ENCODE measurements at regions not wholly inside any gene's neighbourhood (a gene's known extent, or its start where the extent isn't known, plus 50 kb on each side); places are given as distances from the start of the nearest gene placed in this dataset.
"Not testable (repeated sequence)": the region's sequence is repeated elsewhere in the genome, so short reads cannot be mapped to it uniquely, and the experiment has no call there.

DNA sequence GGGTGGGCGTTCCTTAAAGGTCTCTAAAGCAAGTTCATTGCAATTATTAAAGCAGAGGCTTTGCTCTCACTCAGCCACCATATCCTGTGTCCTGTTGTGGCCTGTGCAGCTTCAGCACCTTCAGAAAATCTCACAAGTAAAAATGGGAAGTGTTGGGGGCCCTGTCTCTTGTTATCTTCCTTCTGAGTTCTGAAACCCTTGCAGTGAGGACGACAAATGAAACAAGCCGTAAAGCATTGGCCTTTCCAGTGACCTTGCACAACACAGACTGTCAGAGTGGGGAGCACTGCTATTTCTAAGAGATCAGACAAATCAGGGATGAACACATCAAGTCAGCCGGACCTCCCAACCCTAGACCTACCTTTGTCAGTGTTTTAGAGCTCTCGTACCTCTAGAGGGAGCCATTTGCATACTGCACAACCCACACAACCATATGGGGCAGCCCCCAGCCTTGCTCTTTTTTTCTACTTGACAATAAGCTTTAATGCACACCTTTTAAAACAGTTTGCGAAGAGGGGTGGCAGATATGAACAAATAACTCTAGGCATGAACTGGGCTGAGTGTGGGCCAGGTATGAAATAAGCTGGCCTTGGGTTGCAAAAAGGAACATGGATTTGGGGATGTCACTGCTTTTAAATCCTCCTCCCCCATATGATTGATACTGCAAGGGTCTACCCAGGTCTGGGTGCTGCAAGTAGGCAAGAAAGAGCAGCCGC is 89.8 kb downstream of the KATNIP start:
- no peak for DNase-seq

DNA sequence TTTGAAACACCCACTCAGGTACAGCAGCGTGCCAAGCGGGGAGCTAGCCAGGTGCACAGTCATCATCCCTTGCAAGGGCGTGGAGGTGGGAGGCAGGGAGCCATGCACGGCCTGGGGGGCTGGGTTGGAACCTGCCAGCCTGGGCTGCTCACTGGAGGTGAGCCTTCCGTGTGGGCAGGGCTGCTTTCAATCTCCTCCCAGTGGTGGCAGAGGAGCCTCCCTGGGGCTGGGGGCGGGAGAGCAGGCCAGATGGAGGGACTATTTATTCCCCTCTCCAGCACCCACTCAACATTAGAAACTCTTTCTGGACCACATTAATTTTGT is 90.3 kb downstream of the KATNIP start:
- DNase-seq, result no peak

DNA sequence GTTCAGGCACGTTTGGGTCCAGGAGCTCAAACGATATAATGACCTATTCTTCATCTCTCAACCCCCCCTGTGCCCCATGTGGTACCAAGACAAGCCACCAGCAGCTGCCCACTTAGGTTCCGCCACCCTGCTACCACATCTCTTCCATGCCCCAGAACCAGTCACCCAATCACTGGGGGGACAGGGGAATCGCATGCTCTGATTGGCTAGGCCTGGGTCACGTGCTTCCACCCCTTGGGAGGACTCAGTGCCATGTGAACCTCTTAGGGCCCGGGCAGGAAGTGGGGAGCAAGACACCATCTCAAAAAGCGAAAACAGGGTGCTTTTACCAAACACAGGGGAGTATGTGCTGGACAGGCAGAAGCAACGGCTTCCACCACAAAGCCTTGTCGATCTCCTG is 91.3 kb downstream of the KATNIP start:
- DNase-seq, result no peak

DNA sequence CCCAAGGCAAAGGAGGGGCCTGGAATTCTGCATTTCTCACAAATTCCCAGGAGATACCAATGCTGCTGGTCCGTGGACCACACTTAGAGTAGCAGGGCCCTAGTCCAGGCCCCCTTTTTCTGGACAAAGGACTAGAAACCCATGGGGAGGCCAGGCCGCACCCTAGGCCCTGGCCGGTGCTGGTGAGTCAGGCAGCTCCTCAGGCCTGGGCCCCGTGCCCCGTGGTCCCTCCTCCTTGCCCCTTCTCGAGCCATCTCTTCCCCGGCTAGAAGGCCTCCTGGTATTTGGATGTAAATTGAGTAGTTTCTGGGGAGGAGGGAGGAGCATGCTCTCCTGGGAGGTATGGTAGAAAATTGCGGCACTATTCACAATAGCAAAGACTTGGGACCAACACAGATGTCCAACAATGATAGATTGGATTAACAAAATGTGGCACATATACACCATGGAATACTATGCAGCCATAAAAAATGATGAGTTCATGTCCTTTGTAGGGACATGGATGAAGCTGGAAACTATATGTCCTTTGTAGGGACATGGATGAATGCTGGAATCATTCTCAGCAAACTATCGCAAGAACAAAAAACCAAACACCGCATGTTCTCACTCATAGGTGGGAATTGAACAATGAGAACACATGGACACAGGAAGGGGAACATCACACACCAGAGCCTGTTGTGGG is 91.9 kb downstream of the KATNIP start:
- not testable (repeated sequence) for DNase-seq

DNA sequence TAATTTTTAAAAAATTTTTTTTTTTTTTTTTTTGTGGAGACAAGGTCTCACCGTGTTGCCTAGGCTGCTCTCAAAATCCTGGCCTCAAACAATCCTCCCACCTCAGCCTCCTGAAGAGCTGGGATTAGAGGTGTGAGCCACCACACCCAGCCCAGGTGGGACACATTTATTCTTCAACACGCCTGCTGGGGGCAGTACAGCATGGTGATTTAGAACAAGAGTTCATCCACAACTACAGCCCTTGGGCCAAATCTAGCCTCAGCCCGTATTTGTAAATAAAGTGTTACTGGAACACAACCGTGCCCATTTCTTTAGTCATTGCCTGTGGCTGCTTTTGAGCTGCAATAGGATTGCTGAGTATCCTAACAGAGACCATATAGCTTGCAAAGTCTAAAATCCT is 92.8 kb downstream of the KATNIP start:
- DNase-seq, result no peak

DNA sequence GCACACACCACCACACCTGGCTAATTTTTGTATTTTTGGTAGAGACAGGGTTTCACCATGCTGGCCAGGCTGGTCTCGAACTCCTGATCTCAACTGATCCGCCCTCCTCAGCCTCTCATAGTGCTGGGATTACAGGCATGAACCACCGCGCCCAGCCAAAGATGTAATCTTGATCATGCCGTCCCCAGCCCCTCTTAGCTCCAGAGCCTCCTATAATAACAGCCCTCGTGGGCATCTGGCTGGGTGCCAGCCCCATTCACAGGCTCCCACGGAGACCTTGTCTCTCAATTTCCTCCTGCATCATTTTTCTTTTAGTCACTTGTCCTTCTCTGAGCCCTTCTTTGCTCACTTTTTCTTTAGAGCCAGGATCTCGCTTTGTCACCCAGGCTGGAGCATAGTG is 94.2 kb downstream of the KATNIP start:
- DNase-seq, result no peak

DNA sequence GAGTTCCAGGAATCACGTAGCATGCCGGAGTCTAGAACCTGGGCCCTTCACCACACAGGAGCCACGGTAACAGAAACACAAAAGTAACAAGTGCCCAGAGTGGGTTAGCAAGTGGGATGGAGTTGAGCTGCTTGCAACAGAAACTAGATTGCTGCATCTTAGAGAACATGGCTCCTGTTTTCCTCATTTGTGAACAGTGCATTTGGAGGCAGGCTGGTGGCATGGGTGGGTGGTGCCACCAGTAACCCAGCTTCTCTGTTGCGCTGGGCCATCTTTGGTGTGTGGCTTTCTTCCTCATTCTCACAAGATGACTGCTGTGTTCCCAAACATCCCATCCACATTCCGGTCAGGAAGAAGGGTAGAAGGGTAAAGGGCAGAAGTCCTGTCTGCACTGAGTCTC is 95.5 kb downstream of the KATNIP start:
- DNase-seq, result no peak

DNA sequence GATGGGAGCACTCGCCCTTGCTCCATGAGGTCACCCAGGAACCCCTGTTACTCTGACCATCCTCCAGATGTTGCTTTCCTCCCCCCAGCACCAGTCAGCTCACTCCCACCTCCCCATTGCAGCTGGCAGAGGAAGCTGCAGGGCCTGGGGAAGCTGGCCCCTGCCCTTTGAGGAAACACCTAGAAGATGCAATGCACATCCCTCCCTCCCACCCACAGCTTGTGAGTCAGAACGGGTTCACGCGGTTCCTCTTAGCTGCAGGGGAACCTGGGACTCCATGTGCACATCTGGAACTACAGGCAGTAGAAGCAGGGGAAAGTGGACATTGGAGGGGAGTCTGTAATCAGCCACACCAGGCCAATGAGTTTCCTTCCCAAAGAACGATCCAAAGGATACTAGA is 96.9 kb downstream of the KATNIP start:
- DNase-seq, result no peak

DNA sequence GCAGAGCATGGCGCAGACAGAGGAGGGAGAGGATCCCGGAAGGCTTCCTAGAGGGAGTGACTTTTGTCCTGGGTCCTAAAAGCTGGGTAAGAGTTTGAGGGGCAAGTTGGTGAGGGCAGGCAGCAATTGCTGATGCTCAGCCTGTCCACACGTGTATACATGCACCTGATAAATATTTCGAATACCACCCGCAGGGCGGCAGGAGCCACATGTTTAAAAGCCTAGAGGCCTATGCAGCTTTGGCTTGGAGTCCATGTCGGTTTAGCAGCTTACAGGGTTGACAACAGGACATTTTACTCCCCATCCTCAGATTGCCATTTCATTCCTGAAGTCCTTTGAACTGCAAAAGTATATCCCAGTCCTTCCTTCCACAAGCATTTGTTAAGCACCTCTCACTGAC is 99.1 kb downstream of the KATNIP start:
- no peak for DNase-seq

DNA sequence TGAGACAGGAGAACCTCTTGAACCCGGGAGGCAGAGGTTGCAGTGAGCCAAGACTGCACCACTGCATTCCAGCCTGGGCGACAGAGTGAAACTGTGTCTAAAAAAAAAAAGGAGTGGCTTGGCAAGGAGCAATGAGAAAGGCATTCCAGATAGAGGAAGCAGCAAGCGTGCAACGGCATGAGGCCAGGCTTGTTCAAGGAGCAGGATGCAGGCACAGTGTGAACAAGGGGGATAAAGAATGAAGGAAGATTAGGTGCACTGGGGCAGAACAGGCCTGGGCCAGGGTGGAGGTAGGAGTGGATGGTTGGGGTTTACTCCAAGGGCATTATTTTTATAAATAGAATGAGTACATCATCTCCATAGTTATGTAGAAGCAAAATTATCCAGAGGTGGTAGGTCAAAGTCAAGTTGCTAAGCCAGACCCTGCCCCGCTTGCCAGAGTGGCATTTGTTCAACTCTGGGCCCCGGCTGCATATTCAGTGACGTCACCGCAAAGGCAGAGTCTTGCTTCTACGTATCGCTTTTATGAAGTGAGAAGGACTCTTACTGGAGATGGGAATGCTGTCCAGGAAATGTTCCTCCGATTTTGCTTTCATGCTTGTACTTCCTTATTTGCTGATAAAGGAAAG is 100.2 kb downstream of the KATNIP start:
- DNase-seq, result no peak

DNA sequence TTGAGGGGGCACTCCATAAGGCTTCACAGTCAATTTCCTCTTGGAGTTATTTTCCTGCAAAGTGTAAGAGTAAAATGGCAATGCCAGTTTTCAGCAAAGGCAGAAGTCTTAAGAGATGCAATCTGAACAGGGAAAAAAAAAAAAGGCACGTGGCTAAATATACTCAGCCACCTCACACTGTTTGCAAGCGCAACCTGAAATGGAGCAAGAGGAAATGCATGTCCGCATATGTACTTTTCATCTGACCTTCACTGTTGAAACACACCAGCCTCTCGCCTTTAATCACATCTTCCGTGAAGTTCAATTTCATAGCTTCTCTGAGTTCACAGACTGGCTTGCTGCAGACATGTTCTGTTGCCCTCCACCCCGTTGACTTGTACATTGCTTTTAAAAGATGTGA is 101.4 kb downstream of the KATNIP start:
- DNase-seq, result no peak

DNA sequence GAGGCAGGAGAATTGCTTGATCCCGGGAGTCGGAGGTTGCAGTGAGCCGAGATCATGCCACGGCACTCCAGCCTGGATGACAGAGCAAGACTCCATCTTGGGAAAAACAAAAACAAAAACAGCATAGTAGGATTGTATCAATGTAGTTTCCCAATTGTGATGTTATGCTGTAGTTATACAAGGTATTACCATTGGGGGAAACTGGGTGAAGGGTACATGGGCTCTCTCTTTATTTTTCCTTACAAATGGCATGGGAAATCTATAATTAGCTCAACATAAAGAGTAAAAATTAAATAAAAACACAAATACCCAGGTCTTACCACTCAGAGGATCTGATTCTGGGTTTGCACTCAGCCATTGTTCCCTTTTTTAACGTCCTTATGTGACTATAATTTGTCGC is 107.9 kb downstream of the KATNIP start:
- DNase-seq, result no peak

DNA sequence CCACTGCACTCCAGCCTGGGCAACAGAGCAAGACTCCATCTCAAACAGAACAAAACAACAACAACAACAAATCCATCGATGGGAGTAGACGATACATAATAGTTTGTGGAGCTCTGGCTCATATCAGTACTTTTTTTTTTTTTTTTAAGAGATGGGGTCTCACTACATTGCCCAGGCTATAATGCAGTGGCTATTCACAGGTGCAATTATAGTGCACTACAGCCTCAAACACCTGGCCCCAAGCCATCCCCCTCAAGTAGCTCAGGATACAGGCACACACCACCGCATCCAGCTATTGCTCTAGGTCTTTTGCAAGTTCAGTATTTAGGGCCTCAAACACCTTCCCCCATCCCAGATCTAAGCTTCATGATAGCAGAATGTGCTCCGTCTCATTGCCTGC is 110.6 kb downstream of the KATNIP start:
- DNase-seq, result no peak

DNA sequence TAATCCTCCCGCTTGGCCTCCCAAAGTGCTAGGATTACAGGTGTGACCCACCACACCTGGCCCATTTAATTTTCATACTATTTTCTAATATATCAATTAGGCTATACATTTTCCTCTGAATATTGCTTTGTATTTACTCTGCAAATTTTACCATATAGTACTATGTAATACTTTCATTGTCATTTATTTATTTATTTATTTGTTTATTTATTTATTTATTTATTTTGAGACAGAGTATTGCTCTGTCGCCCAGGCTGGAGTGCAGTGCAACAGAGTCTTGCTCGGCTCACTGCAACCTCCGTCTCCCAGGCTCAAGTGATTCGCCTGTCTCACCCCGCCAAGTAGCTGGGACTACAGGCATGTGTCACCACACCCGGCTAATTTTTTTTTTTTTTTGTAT is 113.3 kb downstream of the KATNIP start:
- not testable (repeated sequence) for DNase-seq

DNA sequence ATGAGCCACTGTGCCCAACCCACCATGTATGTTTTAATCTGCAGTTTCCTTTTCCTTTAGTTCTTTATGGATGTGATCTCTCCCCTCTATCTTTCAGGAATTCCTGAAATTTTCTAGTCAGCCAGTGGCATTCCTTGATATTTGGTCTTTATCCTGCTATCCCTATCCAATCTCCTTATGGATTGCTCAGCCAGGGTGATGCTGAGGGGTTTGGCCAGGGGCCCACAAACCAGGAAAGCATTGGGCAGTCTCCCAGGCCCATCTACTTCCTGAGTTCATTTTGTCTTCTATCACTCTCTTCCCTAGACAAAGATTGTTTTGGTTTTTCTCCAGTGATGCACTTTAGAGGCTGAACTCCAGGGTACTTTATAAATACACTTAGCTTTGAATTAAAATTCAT is 115.9 kb downstream of the KATNIP start:
- DNase-seq, result no peak

DNA sequence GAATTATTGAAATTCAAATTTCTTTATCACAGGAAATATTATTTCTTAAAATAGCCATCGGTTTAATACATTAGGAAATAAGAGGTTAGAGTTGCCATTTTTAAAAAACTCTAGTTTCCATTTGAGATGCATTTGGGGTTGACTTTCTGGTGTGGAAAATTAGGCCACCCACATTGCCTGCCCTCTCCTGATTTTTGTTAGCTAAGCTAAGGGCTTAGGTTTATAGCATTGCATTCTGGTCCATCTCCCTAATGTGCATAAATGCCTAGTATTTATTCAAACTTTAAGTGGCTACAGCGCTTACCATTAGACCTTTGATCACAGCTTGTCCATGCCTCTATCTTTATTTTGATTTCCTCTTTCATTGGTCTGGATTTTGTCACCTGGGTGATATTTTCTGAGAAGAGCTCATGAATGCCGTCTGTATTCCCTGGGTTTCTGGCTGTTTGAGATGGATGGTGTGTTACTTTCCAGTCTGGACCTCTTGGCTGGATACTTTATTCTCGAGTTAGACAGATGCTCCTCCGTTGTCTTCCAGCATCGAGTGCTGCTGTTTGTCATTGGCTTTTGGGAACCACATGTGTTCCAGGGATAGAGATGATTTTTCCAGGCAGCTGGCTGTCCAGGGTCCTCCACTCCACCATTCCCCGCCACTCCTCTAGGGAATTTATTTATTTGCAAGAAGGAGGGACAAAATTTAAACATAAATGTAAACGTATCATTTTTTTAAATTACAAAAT is 120.3 kb downstream of the KATNIP start:
- no peak for DNase-seq

DNA sequence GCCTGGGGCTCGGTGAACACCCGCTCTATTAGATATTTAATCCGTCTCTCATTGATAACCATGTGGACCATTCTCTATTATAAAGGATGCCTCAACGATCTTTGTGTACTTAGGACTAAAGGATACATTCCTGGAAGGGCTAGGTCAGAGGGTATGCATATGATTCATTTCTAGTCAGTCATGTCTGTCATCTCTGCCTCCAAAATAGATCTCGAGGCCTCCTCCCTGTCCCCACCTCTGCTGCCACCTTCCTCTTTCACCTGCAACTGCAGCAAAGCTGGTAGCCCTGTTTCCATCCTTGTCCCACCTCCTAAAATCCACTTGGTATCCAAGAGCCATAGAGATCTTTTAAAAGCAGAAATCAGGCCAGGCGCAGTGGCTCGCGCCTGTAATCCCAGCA is 121.5 kb downstream of the KATNIP start:
- no peak for DNase-seq

DNA sequence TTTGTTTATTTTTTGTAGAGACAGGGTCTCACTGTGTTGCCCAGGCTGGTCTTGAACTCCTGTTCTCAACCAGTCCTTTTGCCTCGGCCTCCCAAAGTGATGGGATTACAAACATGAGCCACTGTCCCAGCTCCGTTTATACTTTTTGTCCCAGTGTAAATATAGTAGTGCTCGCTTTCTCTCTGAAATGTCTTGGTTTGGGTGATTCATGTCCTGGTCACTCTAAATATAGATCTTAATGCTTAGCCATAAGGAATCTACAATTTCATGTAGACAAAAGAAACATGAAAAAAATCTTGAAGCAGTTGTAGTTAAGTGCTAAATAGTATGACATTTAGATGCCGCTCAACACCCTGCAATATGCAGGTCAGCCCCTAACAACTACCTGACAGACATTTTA is 126.9 kb downstream of the KATNIP start:
- no peak for DNase-seq

DNA sequence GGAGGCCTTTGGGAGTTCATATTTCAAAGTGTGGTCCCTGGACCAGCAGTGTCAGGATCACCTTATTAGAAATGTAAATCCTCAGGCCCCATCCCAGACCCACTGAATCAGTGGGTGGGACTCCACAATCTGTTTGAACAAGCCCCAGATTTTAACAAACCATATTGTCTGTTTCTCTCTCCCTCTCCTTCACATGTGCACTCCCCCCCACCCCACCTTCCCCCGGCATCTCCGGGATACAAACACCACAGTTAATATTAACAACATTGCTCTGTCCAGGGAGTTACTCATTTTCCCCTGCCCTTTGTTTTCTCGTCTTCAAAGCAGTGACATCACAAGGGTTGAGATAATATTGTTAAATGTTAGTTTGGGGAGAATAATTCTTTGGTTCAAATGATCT is 127.3 kb downstream of the KATNIP start:
- no peak for DNase-seq

DNA sequence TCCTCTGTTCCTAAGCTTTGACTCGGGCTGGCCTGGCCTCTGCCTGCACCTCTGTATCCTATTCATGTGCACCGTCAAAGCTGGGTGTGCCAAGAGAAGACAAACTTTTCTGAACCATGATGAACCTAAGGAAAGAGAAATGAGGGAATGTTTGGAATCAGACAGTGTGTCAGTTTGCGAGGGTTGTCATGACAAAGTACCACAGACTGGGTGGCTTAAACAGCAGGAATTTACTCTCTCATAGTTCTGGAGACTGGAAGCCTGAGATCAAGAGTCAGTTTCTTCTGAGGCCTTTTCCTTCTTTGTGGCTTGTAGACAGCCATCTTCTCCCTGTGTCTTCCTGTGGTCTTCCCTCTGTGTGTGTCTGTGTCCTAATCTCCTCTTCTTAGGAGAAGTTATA is 129.0 kb downstream of the KATNIP start:
- no peak for DNase-seq

DNA sequence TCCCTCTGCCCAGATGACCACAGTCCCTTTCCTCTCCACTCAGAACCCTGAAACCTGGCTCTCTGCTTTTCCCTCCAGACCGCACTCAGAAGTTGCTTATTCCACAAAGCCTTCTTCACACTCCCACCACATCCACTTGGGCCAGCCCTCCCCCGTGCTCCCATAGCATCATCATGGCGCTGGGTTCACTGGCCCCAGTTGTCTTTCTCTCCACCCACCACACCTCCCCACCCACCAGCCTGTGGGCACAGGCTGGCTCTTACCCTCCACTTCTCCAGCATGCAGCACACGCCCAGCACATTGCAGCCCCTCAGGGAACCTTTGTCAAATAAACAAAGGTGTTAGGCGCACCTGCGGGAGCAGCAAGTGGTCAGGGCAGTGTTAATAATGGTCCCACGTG is 130.0 kb downstream of the KATNIP start:
- no peak for DNase-seq

DNA sequence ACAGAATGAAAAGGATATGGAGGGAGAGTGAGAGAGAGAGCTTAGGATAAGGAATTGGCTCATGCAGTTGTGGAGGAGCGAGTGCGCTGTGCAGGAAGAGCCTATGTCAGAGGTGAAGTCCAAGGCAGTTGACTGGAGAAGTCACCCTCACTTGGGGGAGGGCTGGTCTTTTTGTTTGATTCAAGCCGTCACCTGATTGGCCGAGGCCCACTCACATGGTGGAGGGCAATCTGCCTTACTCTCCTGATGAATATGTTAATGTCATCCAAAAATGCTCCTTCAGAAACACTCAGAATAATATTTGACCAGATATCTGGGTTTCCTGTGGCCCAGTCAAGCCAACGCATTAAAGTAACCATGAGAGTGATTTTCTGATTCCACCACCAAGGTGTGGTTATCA is 131.7 kb downstream of the KATNIP start:
- DNase-seq, result no peak

DNA sequence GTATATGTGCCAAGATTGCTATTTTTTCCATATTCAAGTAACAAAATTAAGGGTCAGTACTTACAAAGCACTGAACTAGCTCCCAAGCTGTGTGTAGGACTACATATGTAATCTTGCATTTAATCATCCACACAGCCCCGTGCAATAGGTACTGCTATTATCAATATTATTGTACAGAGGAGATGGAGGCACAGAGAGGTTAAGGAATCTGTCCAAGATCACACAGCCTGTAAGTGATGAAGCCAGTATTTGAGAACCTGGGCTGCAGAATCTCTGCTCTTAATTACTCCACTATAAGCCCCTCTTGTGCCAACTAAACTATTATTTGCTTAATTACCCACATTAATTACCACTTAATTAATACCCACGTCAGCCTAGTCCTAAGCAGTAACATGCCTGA is 134.1 kb downstream of the KATNIP start:
- no peak for DNase-seq

DNA sequence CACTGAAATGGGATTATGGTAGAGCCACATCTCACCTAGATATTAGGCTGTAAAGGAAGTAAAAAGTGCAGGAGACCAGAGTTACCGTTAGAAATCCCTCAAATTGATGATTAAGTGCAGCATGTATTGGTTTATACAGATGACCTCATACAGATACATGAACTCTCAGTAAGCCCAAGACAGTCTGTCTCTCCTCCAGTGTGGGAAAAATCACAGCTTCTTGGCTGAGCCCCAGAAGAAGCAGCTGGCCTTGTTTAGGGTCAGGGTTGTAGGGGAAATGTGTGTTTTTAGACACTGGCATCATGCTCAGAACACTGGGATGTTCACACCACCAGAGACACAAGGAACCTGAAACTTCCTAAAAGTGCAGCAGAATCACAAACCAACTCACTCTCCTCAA is 135.9 kb downstream of the KATNIP start:
- no peak for DNase-seq

Data from NK-92 treated with Interleukin-12 subunit alpha and Interleukin-12 subunit beta, amount 100 ng/mL, for 24 hours (cell line).